HEK293 (cell line): ENCODE measurements at regions not wholly inside any gene's neighbourhood (a gene's known extent, or its start where the extent isn't known, plus 50 kb on each side); places are given as distances from the start of the nearest gene placed in this dataset.

Experiments
- CTCF ChIA-PET: fragments of 350-600 bp; formaldehyde crosslinking; extraction: SDS; loops from one replicate; lab custom pipeline; 2021; ENCODE audit warnings: antibody characterized with exemption; lab: Yijun Ruan, JAX
- POLR2A ChIA-PET: fragments of 300-600 bp; formaldehyde crosslinking; extraction: SDS; loops from one replicate; lab custom pipeline; 2020; ENCODE audit warnings: antibody characterized with exemption, inconsistent platforms; lab: Yijun Ruan, JAX
- H3K27ac ChIP-seq: fragments of 200-500 bp; sonication (Bioruptor generic); 2 replicates; pipeline ENCODE4 v1.5.1; 2014; ENCODE audit warnings: low read depth, low read length, control low read depth, inconsistent platforms; ENCODE audit errors: extremely low read depth
- H3K36me3 ChIP-seq, 2 experiments: fragments of 200-500 bp in 1 of 2; sonication (Bioruptor generic) in 1 of 2; 1 replicate in 1 of 2; 2 replicates in 1 of 2; pipeline ENCODE4 v1.5.1; 2014 to 2017; ENCODE audit warnings: inconsistent platforms in 2 of 2, low read length in 2 of 2; ENCODE audit not compliant: control insufficient read depth in 2 of 2, insufficient read depth in 1 of 2
- H3K4me1 ChIP-seq: fragments of 200-500 bp; sonication (Bioruptor generic); 2 replicates; pipeline ENCODE4 v1.5.1; 2014; ENCODE audit warnings: mild to moderate bottlenecking, low read length, inconsistent platforms; ENCODE audit not compliant: control insufficient read depth, insufficient read depth
- H3K4me3 ChIP-seq: 2 replicates; pipeline ENCODE4 v1.5.1; 2011; ENCODE audit warnings: low read depth, mild to moderate bottlenecking, control low read depth, low read length, moderate library complexity
- H3K9me3 ChIP-seq: fragments of 200-500 bp; sonication (Bioruptor generic); 2 replicates; pipeline ENCODE4 v1.5.1; 2014; ENCODE audit warnings: low read depth, low read length, inconsistent platforms; ENCODE audit not compliant: control insufficient read depth, insufficient read depth
- EGR2 ChIP-seq: fragments of 450-650 bp; formaldehyde crosslinking; IDR thresholded peaks from 2 replicates; pipeline ENCODE4 v1.5.1; 2016; ENCODE audit warnings: low read depth, missing biosample characterization, missing genetic modification characterization
- IKZF3 ChIP-seq: fragments of 450-650 bp; IDR thresholded peaks from 2 replicates; pipeline ENCODE4 v1.5.0; 2018; ENCODE audit warnings: missing biosample characterization, mild to moderate bottlenecking, missing genetic modification characterization, moderate library complexity
- MZF1 ChIP-seq: fragments of 450-650 bp; formaldehyde crosslinking; IDR thresholded peaks from 2 replicates; pipeline ENCODE4 v1.5.1; 2017; ENCODE audit warnings: missing biosample characterization, missing genetic modification characterization, borderline replicate concordance
- SP3 ChIP-seq: fragments of 450-650 bp; formaldehyde crosslinking; IDR thresholded peaks from 2 replicates; pipeline ENCODE4 v1.5.1; 2016; ENCODE audit warnings: missing biosample characterization, missing genetic modification characterization
- TSHZ1 ChIP-seq: fragments of 450-650 bp; formaldehyde crosslinking; IDR thresholded peaks from 2 replicates; pipeline ENCODE4 v1.5.1; 2016; ENCODE audit warnings: missing biosample characterization, missing genetic modification characterization, borderline replicate concordance
- YY2 ChIP-seq: fragments of 450-650 bp; formaldehyde crosslinking; IDR thresholded peaks from 2 replicates; pipeline ENCODE4 v1.5.1; 2016; ENCODE audit warnings: missing biosample characterization, missing genetic modification characterization
- ZBTB11 ChIP-seq: fragments of 450-650 bp; formaldehyde crosslinking; conservative IDR thresholded peaks from 2 replicates; pipeline ENCODE4 v1.5.1; 2016; ENCODE audit warnings: low read depth, missing biosample characterization, missing genetic modification characterization
- ZBTB17 ChIP-seq: fragments of 450-650 bp; formaldehyde crosslinking; IDR thresholded peaks from 2 replicates; pipeline ENCODE4 v1.5.1; 2016; ENCODE audit warnings: missing biosample characterization, missing genetic modification characterization
- ZFHX2 ChIP-seq: fragments of 450-650 bp; formaldehyde crosslinking; conservative IDR thresholded peaks from 2 replicates; pipeline ENCODE4 v1.5.1; 2016; ENCODE audit warnings: missing biosample characterization, missing genetic modification characterization
- ZNF114 ChIP-seq: fragments of 450-650 bp; formaldehyde crosslinking; IDR thresholded peaks from 2 replicates; pipeline ENCODE4 v1.5.0; 2017; ENCODE audit warnings: missing biosample characterization, missing genetic modification characterization
- ZNF16 ChIP-seq: fragments of 450-650 bp; formaldehyde crosslinking; IDR thresholded peaks from 2 replicates; pipeline ENCODE4 v1.5.1; 2016; ENCODE audit warnings: low read depth, missing biosample characterization, missing genetic modification characterization
- ZNF302 ChIP-seq: fragments of 450-650 bp; formaldehyde crosslinking; IDR thresholded peaks from 2 replicates; pipeline ENCODE4 v1.5.1; 2016; ENCODE audit warnings: missing biosample characterization, missing genetic modification characterization, low read depth
- ZNF391 ChIP-seq: fragments of 450-650 bp; formaldehyde crosslinking; IDR thresholded peaks from 2 replicates; pipeline ENCODE4 v1.5.1; 2016; ENCODE audit warnings: low read depth, missing biosample characterization, missing genetic modification characterization, borderline replicate concordance
- ZNF398 ChIP-seq: fragments of 450-650 bp; formaldehyde crosslinking; IDR thresholded peaks from 2 replicates; pipeline ENCODE4 v1.5.1; 2017; ENCODE audit warnings: missing biosample characterization, missing genetic modification characterization
- ZNF404 ChIP-seq: fragments of 450-650 bp; formaldehyde crosslinking; IDR thresholded peaks from 2 replicates; pipeline ENCODE4 v1.5.1; 2017; ENCODE audit warnings: missing biosample characterization, missing genetic modification characterization
- ZNF449 ChIP-seq: fragments of 450-650 bp; formaldehyde crosslinking; IDR thresholded peaks from 2 replicates; pipeline ENCODE4 v1.5.1; 2017; ENCODE audit warnings: missing biosample characterization, mild to moderate bottlenecking, missing genetic modification characterization, moderate library complexity
- ZNF549 ChIP-seq: fragments of 450-650 bp; IDR thresholded peaks from 2 replicates; pipeline ENCODE4 v1.5.1; 2018; ENCODE audit warnings: missing biosample characterization, missing genetic modification characterization, mild to moderate bottlenecking, inconsistent platforms, moderate library complexity
- ZNF561 ChIP-seq: fragments of 450-650 bp; IDR thresholded peaks from 2 replicates; pipeline ENCODE4 v1.5.1; 2018; ENCODE audit warnings: missing biosample characterization, missing genetic modification characterization, borderline replicate concordance
- ZNF747 ChIP-seq: fragments of 450-650 bp; formaldehyde crosslinking; IDR thresholded peaks from 2 replicates; pipeline ENCODE4 v1.5.1; 2016; ENCODE audit warnings: missing biosample characterization, missing genetic modification characterization
- ZNF76 ChIP-seq: fragments of 450-650 bp; formaldehyde crosslinking; IDR thresholded peaks from 2 replicates; pipeline ENCODE4; 2016; ENCODE audit warnings: low read depth, missing biosample characterization, missing genetic modification characterization, borderline replicate concordance

- Histone ChIP-seq H3K36me3 (no peaks in the 10 kb centered on the region), H3K9me3 (no peaks in the 10 kb centered on the region), H3K27ac (no peak overlapping the region), H3K4me3 (no peak overlapping the region), H3K4me1 (no peaks in the 10 kb centered on the region)
- POLR2A ChIA-PET: no interaction called here
- CTCF ChIA-PET: interaction anchor here (0.6 kb wide), 1 partner anchor 19 kb away, joined by 3 read pairs; no protein-coding TSS in a partner anchor
- TF ChIP-seq SP3: no peak
- no peak for TF ChIP-seq ZNF302 (tag by site-specific recombination)
- TF ChIP-seq ZNF16 (tag by site-specific recombination): no peak
- no peak for TF ChIP-seq IKZF3 (tag by site-specific recombination)
- TF ChIP-seq ZNF561 (tag by site-specific recombination): no peak
- TF ChIP-seq ZNF398 (tag by site-specific recombination): no peak
- TF ChIP-seq ZNF114: no peak
- no peak for TF ChIP-seq ZBTB11
- no peak for TF ChIP-seq ZNF76 (tag by site-specific recombination)
- no peak for TF ChIP-seq EGR2
- TF ChIP-seq ZBTB17 (tag by site-specific recombination): no peak
- TF ChIP-seq TSHZ1: no peak
- no peak for TF ChIP-seq YY2 (tag by site-specific recombination)
- no peak for TF ChIP-seq MZF1 (tag by site-specific recombination)
- TF ChIP-seq ZFHX2 (tag by site-specific recombination): no peak
- TF ChIP-seq ZNF549: no peak
- no peak for TF ChIP-seq ZNF449
- TF ChIP-seq ZNF404 (tag by site-specific recombination): no peak
- TF ChIP-seq ZNF391 (tag by site-specific recombination): no peak
- no peak for TF ChIP-seq ZNF747 (tag by site-specific recombination)
Observed at GRCh38 chr3:161444694-161445077, 51.9 kb upstream of the OTOL1 start.
